HG03460 (cell line): ENCODE measurements at regions not wholly inside any gene's neighbourhood (a gene's known extent, or its start where the extent isn't known, plus 50 kb on each side); places are given as distances from the start of the nearest gene placed in this dataset.

ENCODE experiments used
- ATAC-seq: cut with Tn5 transposase; IDR thresholded peaks from one replicate; pipeline ENCODE4 v1.9.1; 2021; ENCODE audit not compliant: unreplicated experiment

DNA sequence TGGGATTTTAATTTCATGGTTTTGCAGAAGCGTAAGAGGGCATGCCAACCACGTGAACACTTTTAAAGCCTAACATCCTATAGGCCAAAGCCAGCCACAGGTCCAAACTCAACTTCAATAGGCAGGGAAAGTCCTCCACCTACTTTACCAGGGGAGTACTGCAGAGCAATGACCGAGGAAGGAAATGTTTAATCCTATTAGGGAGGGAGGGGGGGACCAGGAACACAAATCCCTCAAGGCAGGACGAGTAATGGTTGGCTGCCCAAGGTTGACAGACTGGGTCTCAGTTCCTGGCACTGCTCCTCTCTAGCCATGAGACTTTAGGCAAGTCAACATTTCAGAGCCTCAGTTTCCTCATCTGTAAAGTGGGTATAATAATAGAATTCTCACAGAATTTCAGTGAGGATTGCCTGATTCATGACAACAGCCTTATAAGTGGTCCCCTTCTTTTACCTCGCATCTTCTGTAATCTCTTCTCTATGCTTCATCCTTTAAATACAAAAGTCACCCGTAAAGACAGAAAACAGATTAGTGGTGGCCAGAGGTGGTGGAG is 315.8 kb downstream of the HAPSTR1 start:
- no peak for ATAC-seq

DNA sequence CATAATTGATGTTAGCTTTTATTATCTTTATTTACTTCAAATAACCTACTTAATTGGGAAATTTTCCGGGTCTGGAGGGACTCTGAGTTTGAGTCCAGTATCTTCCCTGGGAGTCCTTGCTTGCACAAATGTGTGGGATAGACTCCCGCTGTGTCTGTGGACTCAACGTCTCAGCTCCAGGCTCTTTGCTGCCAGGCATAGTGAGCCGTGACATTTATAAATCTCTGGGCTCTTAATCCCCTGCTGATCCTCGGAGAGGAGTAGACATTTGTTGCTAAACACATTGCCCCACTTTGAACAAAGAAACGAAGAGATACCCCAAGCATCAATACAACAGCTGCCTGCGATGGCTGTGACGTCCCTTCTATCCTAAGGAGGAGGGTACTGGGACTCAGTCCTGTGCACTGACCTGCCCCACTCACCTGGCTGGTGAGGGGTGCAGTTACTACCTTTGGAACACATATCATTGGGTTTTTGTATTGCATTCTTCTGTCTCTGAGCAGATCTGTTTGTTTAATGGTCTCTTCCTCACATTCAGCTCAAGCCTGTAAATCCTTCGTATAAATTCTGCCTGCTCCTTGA is 316.9 kb downstream of the HAPSTR1 start:
- no peak for ATAC-seq

DNA sequence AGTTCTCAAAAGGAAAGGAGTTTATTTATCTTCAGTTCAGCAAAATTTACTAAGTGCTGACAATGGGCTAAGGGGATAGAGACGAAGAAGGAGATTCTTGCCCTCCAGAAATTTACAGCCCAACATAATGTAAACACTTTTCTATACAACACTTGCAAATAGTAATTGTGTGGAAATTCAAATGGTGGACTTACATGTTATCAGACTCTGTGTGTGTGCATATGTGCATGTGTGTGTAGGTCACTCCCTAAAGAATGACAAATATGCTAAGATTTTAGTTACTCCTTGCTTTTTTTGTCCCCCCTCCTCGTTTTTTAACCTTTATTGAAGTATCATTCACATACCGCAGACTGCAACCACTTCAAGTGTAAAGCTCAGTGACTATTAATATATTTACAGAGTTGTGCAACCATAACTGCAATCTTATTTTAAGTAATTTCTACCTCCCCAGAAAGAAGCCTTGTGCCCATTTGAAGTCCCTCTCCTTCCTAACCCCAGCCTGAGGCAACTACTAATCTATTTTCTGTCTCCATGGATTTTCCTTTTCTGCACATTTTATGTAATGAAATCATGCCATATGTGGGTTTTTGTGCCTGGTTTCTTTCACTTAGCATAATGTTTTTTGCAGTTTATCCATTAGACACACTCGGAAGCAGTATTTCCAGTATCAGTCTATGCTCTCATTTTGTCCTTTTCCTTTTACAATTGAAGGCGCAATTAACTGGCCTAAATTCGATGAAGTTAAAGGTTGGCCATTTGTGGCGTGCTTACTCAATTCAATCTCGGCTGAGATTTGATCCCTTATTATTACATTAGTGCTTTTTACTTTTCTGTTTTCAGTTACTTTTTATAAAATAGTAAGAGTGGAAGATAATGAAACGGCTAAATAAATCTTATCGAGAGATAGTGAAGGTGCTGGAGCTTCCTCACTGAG is 318.4 kb downstream of the HAPSTR1 start:
- ATAC-seq, result no peak

DNA sequence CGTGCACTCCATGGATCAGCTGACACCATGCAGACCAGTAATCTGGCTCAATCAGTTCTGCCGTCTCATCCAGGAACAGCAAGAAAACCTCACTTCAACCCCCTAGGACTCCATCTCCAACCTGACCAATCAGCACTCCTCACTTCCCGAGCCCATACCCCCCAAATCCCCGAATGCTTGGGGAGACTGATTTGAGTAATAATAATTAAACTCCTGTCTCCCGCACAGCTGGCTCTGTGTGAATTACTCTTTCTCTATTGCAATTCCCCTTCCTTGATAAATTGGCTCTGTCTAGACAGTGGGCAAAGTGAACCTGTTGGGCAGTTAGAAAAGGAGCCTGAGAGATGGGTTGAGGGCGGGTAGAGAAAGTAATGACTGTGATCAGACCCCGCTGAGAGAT is 320.0 kb downstream of the HAPSTR1 start:
- ATAC-seq, result no peak

DNA sequence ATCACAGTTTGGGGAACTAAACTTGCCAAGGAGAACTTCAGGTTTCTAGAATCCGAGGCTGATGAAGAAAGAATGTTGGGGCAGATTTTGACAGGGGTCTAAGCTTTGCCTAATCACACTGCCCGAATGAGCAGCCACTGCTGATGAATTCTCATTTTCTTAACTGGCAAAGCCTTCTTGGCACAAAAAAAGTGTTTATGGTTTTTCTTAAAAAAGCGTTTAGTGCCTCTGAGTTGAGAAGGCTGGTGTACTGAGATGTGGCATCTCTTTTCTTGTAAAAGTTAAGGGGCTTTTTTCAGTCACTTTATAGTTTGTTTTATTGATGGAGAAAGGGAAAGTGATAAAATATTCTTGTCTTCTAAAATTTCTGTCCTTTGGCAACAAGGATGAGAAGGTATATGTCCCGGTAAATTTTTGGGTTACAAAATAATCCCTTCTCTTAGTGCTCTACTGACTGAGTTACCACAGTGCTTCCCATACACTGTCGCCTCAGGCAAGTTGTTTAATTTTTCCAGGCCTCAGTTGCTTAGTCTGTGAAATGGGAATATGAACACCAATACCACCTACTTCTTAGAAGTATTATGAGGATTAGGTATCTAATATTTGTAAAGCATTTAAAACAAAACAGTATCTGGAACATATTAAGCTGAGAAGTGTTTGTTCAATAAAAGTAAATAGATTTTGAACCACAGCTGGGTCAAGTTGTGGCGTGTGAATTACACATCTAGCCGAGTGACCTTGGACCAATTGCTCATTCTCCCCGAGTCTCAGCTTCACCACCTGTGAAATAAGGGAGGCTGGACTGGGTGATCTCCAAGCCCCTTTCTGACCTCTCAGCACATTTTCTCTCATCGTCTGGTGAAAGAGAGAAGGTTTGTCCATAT is 320.8 kb downstream of the HAPSTR1 start:
- no peak for ATAC-seq

DNA sequence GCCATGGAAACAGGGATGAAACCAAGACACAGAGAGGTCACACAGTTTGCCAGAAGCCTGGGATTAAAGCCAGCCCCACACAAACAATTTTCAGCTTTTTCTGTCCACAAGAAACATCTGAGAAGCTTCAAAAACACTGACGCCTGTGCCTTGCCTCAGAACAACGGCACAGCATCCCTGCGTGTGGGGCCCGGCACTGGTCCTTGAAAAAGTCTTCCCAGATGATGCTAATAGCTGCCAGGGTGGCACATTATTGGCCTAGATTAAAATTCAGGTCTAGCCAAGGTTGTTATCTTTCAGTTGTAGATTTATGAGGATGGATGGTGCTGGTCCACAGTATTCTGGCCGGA is 321.4 kb downstream of the HAPSTR1 start:
- ATAC-seq, result no peak

DNA sequence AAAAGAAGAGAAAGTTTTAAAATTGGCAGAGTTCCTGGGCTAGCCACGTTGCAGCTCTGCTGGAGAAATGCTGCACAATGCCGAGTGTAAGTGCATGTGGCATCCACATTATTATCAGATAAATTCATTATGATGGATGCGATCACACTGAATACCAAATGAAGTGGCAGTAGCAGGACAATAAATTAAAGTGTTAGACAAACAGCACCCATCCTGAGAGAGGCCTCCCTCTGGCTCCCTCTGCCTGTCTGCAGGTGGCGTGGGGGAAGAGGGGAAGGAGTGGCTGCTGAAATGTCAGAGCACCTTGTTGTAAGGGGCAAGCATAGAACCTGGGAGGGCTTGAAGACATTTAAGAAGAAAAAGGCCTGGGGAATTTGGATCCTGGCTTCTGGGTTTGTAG is 324.1 kb downstream of the HAPSTR1 start:
- ATAC-seq, result no peak

DNA sequence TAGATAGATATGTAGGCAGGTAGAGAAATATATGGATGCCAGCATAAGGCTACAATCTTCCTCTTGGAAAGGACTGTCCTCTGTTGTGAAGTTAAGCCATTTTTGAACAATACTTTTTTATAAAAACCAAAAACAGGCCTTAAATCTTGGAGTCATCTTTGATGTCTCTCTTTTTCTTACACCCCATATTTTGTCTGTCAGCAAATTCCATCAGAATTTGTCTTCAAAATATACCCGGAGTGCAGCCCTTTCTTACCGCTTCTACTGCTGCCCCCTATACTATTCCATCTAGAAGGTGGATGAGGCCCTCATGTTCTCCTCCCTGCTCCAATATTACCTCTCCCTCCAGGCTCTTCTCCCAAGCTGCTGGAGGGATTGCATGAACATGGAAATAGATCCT is 326.5 kb downstream of the HAPSTR1 start:
- ATAC-seq, result no peak

DNA sequence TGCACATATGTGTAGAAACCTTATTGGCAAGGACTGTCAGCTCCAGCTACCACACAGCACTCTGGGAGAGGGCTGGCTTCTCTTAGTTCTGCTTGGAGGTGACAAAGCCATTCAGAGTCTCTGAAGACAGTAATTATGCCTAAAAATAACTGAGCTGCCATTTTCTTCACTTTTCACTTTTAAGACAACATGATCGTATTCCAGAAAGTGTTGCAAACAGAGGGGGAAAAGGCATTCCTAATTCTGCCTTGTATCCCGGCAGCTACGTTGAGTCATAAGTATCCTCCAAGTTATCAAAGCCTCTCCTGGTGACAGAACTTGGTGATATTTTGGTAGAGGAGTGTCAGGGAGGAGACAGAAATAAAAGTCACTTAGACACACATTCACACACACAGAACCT is 327.7 kb downstream of the HAPSTR1 start:
- ATAC-seq, result no peak

DNA sequence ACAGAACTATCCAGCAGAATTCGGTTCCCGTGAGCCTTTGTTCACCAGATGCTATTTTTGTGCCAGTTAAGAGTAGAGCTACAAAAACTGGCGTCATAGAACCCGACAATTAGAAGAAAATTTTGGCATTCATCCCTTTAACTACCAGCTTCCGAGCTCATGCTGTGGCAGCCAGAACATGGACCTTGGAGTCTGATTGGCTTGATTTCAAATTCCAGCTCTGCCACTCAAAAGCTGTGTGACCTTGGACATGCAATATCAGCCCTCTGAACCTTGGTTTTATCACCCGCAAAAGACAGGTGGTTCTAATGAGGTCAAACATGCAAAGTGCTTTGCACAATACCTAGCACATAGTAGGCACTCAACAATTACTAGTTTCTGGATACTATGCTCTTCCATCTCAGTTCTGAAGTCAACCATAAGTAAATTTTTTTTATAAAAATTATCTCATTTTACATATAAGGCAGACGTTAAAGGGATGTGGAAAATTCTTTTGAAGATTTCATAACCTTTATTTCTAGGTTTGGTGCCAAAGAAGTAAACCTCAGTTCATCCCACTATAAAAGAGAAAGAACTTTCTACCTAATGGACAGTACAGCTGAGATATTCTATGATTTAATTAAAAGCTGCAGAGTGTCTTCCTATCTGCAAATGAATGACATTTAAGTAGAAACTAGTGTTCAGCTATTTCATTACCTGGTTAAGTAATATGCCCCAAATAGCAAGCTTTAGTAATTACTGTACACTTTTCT is 331.5 kb downstream of the HAPSTR1 start:
- ATAC-seq, result no peak

DNA sequence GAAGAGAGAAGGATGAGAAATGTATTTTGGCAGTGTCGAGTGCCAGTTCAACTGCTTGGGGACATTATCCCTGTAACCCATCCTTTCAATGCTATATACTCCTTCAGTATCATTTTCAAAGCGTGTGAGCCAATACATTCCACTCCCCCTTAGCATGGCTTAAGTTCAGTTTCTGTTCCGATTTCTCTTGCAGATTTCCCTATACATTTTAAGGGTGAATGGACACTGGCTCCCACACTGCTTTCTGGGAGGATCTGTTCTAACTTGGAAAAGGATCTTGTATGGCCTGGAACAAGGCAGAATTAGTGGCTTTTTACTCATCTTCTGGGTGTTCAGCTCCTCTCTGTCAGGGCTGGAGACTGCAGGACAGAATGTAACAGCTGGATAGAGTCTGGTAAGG is 333.8 kb downstream of the HAPSTR1 start:
- no peak for ATAC-seq

DNA sequence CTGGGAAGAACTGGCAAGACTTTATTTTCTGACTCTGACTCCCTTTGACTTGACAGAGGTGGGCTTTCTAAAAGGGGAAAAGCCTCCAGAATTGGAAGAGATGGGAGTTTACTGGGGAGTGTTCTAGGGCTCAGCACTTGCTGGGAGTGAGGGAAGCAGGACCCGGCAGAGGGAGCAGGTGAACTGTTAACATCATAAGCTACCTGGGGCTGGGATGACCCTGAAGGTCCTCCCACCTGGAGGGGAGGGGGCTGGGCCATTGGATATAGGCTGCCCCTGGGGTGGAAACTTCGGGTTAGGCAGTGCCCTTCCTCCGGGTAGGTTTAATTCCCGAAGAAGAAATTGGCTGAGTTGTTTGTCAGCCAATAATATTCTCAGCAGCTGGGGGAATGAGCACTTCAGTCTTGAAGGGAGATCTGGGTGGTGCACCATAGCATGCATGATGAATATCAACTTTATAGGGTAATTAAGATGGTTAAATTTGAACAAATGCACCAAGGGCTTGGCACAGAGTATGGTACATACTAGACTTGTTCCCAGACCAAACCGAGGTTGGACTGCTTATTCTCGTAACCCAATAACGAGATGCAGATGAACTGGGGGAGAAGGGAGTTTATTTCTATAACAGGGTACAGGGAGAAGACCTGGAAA is 337.0 kb downstream of the HAPSTR1 start:
- no peak for ATAC-seq

DNA sequence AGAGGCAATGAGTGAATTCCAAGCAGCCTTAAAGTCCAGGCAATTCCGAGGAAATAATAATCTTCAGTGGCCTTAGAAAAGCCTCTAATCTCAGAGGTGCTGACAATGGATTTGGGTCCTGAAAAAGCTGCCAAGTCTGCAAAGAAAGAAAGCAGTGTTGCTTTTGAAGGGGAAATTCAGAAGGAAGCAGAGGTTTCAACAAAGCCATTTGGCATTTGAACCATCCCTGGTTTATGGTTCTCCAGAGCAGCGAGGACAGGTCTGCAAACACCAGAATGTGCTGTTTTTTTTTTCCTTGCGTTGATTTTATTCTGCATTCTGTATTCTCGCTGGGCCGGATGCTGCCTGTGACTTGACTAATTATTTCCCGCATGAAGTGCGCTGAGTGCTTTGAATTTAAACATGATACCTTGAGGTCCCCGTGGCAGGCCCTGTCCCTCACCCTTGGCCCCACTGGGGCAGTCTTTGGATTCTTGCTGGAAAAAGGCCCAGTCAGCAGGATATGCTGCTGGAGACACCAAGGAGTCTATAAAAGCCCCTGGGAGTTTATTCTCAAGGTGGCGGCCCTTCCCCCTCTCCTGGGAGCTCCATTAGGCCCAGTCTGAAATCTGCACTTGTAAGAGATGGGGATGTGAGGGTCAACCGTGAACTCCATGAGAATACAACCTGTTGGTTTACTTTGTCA is 338.3 kb downstream of the HAPSTR1 start:
- no peak for ATAC-seq

DNA sequence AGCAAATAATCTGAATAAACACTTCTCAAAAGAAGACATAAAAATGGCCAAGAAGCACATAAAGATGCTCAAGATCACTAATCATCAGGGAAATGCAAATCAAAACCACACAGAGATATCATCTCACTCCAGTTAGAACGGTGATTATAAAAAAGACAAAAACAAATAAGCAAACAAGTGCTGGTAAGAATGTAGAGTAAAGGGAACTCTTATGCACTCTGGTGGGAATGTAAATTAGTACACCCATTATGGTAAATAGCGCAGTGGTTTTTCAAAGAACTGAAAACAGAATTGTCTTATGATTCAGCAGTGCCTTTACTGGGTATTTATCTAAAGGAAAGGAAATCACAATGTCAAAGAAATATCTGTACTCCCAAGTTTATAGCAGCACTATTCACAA is 343.2 kb downstream of the HAPSTR1 start:
- ATAC-seq, result no peak

DNA sequence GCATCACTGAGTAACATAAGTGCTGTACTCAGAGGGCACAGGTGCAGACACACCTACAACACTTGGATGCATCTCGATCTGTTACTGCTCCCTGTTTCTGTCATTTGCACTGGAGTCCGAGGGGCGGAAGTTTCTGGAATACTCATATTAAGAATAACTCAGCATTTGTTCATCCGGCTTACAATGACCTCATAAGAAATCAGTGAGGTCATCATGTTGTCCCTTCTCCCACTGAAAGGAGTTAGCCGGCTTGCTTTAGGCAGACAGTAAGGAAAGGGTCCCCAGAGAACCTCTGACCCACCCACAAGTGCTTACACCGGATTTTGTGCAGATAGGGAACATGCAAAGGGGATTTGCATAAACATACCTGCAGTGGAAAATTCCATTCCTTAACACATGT is 344.7 kb downstream of the HAPSTR1 start:
- ATAC-seq, result no peak

DNA sequence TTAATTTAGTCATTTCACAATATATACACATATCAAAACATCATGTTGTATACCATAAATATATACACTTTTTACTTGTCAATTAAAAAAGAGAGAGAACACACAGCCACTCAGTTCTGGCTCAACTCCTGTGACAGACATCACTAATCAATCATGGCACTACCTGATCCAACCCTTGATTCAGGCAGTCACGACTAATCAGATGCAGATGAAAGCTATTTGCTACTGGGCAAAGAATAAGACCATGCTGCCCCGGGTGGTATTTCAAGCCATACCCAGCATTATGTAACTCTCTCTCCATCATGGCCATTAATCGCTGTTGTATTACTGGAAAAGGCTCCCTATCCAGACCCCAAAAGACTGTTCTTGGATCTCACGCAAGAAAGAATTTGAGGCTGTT is 345.7 kb downstream of the HAPSTR1 start:
- ATAC-seq, result no peak

DNA sequence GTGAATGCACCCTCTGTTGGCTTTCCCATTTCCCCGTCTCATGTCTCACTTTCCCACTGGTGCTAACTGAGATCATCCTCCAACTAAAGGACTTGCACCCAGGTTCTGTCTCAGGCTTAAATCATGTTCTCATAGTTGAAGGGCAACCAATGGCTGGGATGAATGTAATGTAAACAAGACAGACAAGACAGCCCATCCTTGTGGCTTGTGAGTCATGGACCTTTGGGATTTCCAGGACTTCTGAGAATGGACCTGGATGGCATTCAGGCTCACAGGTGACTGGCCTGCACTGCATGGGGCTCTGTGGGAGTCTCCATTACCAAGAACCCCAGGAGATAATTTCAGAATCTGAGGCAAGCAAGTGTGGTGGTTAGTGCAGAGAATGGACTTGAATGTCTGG is 347.5 kb downstream of the HAPSTR1 start:
- ATAC-seq, result no peak

DNA sequence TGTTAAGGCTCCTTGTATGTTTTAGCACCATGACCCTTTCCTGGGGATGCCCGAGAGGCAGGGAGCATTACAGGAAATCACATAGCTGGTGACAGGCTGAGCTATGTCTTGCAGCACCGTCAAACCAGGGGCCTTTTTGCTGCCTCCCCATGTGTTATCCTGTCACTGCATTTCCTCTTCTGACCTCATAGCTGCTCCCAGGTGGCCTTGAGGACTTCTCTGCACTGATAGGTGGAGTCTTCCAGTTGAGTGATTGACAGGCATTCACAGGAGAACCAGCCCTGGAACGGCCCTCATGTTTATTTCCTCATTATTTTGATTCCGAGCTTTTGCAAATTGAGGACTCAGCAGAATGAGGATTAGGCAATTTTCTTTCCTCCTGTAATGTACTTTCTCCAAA is 349.6 kb downstream of the HAPSTR1 start:
- no peak for ATAC-seq

DNA sequence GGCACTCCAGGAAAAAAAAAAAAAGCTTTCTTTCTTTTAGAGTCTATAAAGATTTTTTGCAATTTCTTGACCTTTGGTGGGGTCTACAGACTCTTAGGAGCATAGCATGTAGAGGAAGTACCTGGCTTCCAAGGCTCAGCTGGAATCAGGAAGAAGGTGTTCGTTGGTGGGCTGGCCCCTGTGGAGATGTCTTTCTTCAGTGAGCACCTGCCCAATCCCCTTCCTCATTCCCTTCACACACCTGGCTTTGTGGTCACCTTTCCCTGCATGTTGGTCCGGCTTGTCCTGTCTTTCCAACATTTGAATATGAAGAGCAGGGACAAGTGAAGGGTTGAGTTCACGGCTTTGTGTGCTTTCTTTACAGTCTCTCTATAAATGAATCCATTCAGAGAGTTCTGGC is 352.4 kb downstream of the HAPSTR1 start:
- ATAC-seq, result no peak
